C4-2B (cell line): ENCODE measurements at regions not wholly inside any gene's neighbourhood (a gene's known extent, or its start where the extent isn't known, plus 50 kb on each side); places are given as distances from the start of the nearest gene placed in this dataset.

Source experiments
- ZFX ChIP-seq: fragments of 450-650 bp; IDR thresholded peaks from 2 replicates; pipeline ENCODE4 v1.6.1; 2017
- TF ChIP-seq, protein P1 (sequence below): fragments of 450-650 bp; conservative IDR thresholded peaks from 2 replicates; pipeline ENCODE4 v1.5.1; 2017; ENCODE audit warnings: mild to moderate bottlenecking

DNA sequence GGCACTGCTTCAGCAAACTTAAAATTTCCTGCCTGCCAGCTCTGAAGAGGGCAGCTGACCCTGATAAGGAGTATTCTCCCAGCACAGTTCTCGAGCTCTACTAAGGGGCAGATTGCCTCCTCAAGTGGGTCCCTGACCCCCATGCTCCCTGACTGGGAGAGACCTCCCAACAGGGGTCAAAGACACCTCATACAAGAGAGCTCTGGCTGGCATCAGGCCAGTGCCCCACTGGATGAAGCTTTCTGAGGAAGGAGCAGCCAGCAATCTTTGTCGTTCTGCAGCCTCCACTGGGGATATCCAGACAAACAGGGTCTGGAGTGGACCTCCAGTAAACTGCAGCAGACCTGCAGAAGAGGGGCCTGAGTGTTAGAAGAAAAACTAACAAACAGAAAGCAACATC is 1118.3 kb upstream of the ADGRL3 start:
- TF ChIP-seq, protein P1, sequence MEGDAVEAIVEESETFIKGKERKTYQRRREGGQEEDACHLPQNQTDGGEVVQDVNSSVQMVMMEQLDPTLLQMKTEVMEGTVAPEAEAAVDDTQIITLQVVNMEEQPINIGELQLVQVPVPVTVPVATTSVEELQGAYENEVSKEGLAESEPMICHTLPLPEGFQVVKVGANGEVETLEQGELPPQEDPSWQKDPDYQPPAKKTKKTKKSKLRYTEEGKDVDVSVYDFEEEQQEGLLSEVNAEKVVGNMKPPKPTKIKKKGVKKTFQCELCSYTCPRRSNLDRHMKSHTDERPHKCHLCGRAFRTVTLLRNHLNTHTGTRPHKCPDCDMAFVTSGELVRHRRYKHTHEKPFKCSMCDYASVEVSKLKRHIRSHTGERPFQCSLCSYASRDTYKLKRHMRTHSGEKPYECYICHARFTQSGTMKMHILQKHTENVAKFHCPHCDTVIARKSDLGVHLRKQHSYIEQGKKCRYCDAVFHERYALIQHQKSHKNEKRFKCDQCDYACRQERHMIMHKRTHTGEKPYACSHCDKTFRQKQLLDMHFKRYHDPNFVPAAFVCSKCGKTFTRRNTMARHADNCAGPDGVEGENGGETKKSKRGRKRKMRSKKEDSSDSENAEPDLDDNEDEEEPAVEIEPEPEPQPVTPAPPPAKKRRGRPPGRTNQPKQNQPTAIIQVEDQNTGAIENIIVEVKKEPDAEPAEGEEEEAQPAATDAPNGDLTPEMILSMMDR: no peak
- no peak for TF ChIP-seq ZFX
